HepG2 (cell line): ENCODE measurements at regions not wholly inside any gene's neighbourhood (a gene's known extent, or its start where the extent isn't known, plus 50 kb on each side); places are given as distances from the start of the nearest gene placed in this dataset.

ENCODE experiments used
- ATAC-seq: fragments of 200-7000 bp; cut with Tn5 transposase; 3 replicates; pipeline ENCODE4 v1.9.1; 2020; ENCODE audit warnings: mild to moderate bottlenecking, moderate library complexity
- BruUV-seq: library from RNA; stranded (reverse); fragments of 400-500 nt; replicated peaks from 2 replicates; lab custom pipeline; 2021; lab: Mats Ljungman, UMichigan
- CTCF ChIA-PET: fragments of 300-600 bp; formaldehyde crosslinking; extraction: SDS; loops from one replicate; lab custom pipeline; 2021; ENCODE audit warnings: low total read pairs, inconsistent platforms, low intra/inter-chr PET ratio; lab: Yijun Ruan, JAX
- POLR2A ChIA-PET: fragments of 350-600 bp; sonication (Branson Sonifier 250); formaldehyde crosslinking; loops from one replicate; lab custom pipeline; 2020; ENCODE audit warnings: antibody characterized with exemption, inconsistent platforms; lab: Yijun Ruan, JAX
- DNase-seq: peaks from one replicate; pipeline ENCODE4 v3.0.0-alpha.2; 2015; ENCODE audit warnings: low spot score
- FAIRE-seq: peaks from 3 replicates; lab custom pipeline; 2011; peaks lifted over from hg19 to GRCh38; lab: Jason Lieb, UNC
- H2AFZ ChIP-seq: one replicate; pipeline ENCODE4 v1.6.1; 2011; ENCODE audit warnings: low read length, inconsistent platforms
- H3K27ac ChIP-seq: fragments of 300-600 bp; 3 replicates; pipeline ENCODE4 v1.8.0; 2011; ENCODE audit warnings: mixed run types, mild to moderate bottlenecking, mixed read lengths, low read length, inconsistent platforms; ENCODE audit not compliant: insufficient read depth; ENCODE audit errors: extremely low read length
- H3K27me3 ChIP-seq, 2 experiments: fragments of 200-600 bp in 1 of 2; 2 replicates in 1 of 2; 3 replicates in 1 of 2; pipeline versions ENCODE4 v1.6.0 to v1.8.0; 2011; ENCODE audit warnings: low read length in 2 of 2, mild to moderate bottlenecking in 2 of 2, moderate library complexity in 2 of 2, inconsistent platforms in 1 of 2; ENCODE audit not compliant: insufficient read depth in 2 of 2, control insufficient read depth in 1 of 2
- H3K36me3 ChIP-seq, 2 experiments: fragments of 200-600 bp in 1 of 2; replicated peaks in 1 of 2; 2 replicates in 1 of 2; 3 replicates in 1 of 2; pipeline versions ENCODE4 v1.5.1 to v1.8.0; 2011; ENCODE audit warnings: low read length in 2 of 2, inconsistent platforms in 1 of 2; ENCODE audit not compliant: insufficient read depth in 2 of 2, control insufficient read depth in 1 of 2
- H3K4me1 ChIP-seq: 2 replicates; pipeline ENCODE4 v1.5.1; 2012; ENCODE audit warnings: low read length, inconsistent platforms; ENCODE audit not compliant: insufficient read depth
- H3K4me2 ChIP-seq: 2 replicates; pipeline ENCODE4 v1.6.0; 2011; ENCODE audit warnings: low read depth, low read length, inconsistent platforms
- H3K4me3 ChIP-seq, 3 experiments: fragments of 200-600 bp in 1 of 3; sonication (generic), shearing (Covaris generic) in 1 of 3; replicated peaks in 1 of 3; 2 replicates each; pipeline ENCODE4 v1.5.1; 2011 to 2016; ENCODE audit warnings: low read length in 3 of 3, inconsistent platforms in 2 of 3, low read depth in 2 of 3, mild to moderate bottlenecking in 2 of 3, control low read depth in 1 of 3, mixed read lengths in 1 of 3; ENCODE audit not compliant: insufficient read depth in 1 of 3
- H3K79me2 ChIP-seq: one replicate; pipeline ENCODE4 v1.6.1; 2011; ENCODE audit warnings: low read length, inconsistent platforms; ENCODE audit not compliant: insufficient read depth
- H3K9ac ChIP-seq: 2 replicates; pipeline ENCODE4 v1.6.0; 2011; ENCODE audit warnings: mild to moderate bottlenecking, low read depth, low read length, inconsistent platforms; ENCODE audit not compliant: insufficient read depth
- H3K9me3 ChIP-seq: 2 replicates; pipeline ENCODE4 v1.5.1; 2012; ENCODE audit warnings: mild to moderate bottlenecking, low read length
- H4K20me1 ChIP-seq: 2 replicates; pipeline ENCODE4 v1.6.0; 2011; ENCODE audit warnings: inconsistent platforms, mild to moderate bottlenecking, low read length, moderate library complexity; ENCODE audit not compliant: insufficient read depth
- KLF12 ChIP-seq: sonication (generic); formaldehyde crosslinking; IDR thresholded peaks from 2 replicates; pipeline ENCODE4 v1.4.0; 2020; ENCODE audit warnings: missing genetic modification reagents, borderline replicate concordance
- KMT2A ChIP-seq: sonication (generic); formaldehyde crosslinking; IDR thresholded peaks from 2 replicates; pipeline ENCODE4 v1.4.0; 2020; ENCODE audit warnings: missing genetic modification reagents
- NFATC3 ChIP-seq: sonication (generic); formaldehyde crosslinking; IDR thresholded peaks from 2 replicates; pipeline ENCODE4 v1.5.1; 2020; ENCODE audit warnings: mild to moderate bottlenecking, missing genetic modification reagents
- NFKB2 ChIP-seq: sonication (generic); formaldehyde crosslinking; IDR thresholded peaks from 2 replicates; pipeline ENCODE4 v1.4.0; 2020; ENCODE audit warnings: missing genetic modification reagents, borderline replicate concordance
- RFX3 ChIP-seq: IDR thresholded peaks from 2 replicates; pipeline ENCODE4 v1.6.1; 2016; ENCODE audit warnings: missing biosample characterization, missing genetic modification reagents
- SALL1 ChIP-seq: sonication (generic); formaldehyde crosslinking; IDR thresholded peaks from 2 replicates; pipeline ENCODE4 v1.8.0; 2022; ENCODE audit warnings: mild to moderate bottlenecking, missing genetic modification reagents
- ZC3H13 ChIP-seq: sonication (generic); formaldehyde crosslinking; IDR thresholded peaks from 2 replicates; pipeline ENCODE4 v1.8.1; 2023; ENCODE audit warnings: mild to moderate bottlenecking, missing genetic modification reagents, moderate library complexity
- ZNF256 ChIP-seq: sonication (generic); formaldehyde crosslinking; conservative IDR thresholded peaks from 2 replicates; pipeline ENCODE4 v1.4.0; 2020; ENCODE audit warnings: missing genetic modification reagents
- ZNF563 ChIP-seq: sonication (generic); formaldehyde crosslinking; IDR thresholded peaks from 2 replicates; pipeline ENCODE4 v1.8.0; 2022; ENCODE audit warnings: mild to moderate bottlenecking, moderate library complexity, missing genetic modification reagents
- ZNF614 ChIP-seq: IDR thresholded peaks from 2 replicates; pipeline ENCODE4 v1.6.1; 2018; ENCODE audit warnings: missing biosample characterization, missing genetic modification reagents, inconsistent platforms, borderline replicate concordance
- WGBS: methylation state at CpG from one replicate; pipeline ENCODE4 v1.1.6; 2017; ENCODE audit warnings: low lambda C conversion rate; 5-methylcytosine and 5-hydroxymethylcytosine counted together
- in situ Hi-C: cut with HindIII; loops from 2 replicates; pipeline ENCODE4 v1.10.0; 2017; ENCODE audit warnings: low pct_unique_long_range_greater_than_20kb; ENCODE audit not compliant: extremely low pct_ligation_motif_present
- intact Hi-C: fragments of 100-400 bp; cut with micrococcal nuclease; formaldehyde crosslinking; loops from one replicate; pipeline ENCODE4 v1.10.0; 2022; ENCODE audit not compliant: unreplicated experiment
- TF ChIP-seq, protein P1 (sequence below): sonication (generic); formaldehyde crosslinking; IDR thresholded peaks from 2 replicates; pipeline ENCODE4 v1.4.0; 2020; ENCODE audit warnings: missing genetic modification reagents
- TF ChIP-seq, protein P2 (sequence below): sonication (generic); formaldehyde crosslinking; IDR thresholded peaks from 2 replicates; pipeline ENCODE4 v1.4.0; 2020; ENCODE audit warnings: missing genetic modification reagents, mild to moderate bottlenecking, borderline replicate concordance
- TF ChIP-seq, protein P3 (sequence below): sonication (generic); formaldehyde crosslinking; IDR thresholded peaks from 2 replicates; pipeline ENCODE4 v1.5.0; 2020; ENCODE audit warnings: mild to moderate bottlenecking, missing genetic modification reagents

DNA sequence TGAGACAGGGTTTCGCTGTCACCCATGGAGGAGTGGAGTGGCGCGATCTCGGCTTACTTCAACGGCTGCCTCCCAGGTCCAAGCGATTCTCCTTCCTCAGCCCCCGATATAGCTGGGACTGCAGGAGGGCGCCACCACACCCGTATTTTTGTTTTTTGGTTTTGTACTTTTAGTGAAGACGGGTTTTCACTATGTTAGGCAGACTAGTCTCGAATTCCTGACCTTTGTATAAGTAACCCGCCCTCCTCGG lies 115.4 kb upstream of the BTN3A2 start:
- Histone ChIP-seq H3K4me3 (peak overlapping the region; percentile 55 to 80 (median 60)), H3K79me2 (no peaks in the 10 kb centered on the region), H3K27me3 (peaks cover 2 to 37% of the 10 kb centered on the region in 2 experiments; a peak in 3 of 5 replicates), H3K9me3 (no peaks in the 10 kb centered on the region), H2AFZ (peak overlapping the region; percentile 74), H3K27ac (peak overlapping the region; percentile 52), H3K9ac (peak overlapping the region; percentile 54), H4K20me1 (no peaks in the 10 kb centered on the region), H3K4me2 (peak overlapping the region; percentile 97), H3K36me3 (no peaks in the 10 kb centered on the region)
- WGBS, result 19% methylated on average over 13 of the region's 13 CpGs
- BruUV-seq, result no TSS peak
- intact Hi-C loops (no loop called here), in situ Hi-C loops (no loop called here)
- ChIA-PET POLR2A (interaction anchor here (1.0 to 2.5 kb wide), 9 partner anchors 10 to 91 kb away, joined by 3 to 20 read pairs (median 8); a partner anchor contains a TSS), CTCF (no interaction called here)
- DNase-seq, result no peak
- no peak for FAIRE-seq
- 0 out of 2 replicates have a peak, but pooled peaks have one; percentile 3 for TF ChIP-seq KMT2A (CRISPR knock-in tag)
- TF ChIP-seq, protein P1, sequence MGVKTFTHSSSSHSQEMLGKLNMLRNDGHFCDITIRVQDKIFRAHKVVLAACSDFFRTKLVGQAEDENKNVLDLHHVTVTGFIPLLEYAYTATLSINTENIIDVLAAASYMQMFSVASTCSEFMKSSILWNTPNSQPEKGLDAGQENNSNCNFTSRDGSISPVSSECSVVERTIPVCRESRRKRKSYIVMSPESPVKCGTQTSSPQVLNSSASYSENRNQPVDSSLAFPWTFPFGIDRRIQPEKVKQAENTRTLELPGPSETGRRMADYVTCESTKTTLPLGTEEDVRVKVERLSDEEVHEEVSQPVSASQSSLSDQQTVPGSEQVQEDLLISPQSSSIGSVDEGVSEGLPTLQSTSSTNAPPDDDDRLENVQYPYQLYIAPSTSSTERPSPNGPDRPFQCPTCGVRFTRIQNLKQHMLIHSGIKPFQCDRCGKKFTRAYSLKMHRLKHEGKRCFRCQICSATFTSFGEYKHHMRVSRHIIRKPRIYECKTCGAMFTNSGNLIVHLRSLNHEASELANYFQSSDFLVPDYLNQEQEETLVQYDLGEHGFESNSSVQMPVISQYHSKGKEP, result no peak
- TF ChIP-seq, protein P2, sequence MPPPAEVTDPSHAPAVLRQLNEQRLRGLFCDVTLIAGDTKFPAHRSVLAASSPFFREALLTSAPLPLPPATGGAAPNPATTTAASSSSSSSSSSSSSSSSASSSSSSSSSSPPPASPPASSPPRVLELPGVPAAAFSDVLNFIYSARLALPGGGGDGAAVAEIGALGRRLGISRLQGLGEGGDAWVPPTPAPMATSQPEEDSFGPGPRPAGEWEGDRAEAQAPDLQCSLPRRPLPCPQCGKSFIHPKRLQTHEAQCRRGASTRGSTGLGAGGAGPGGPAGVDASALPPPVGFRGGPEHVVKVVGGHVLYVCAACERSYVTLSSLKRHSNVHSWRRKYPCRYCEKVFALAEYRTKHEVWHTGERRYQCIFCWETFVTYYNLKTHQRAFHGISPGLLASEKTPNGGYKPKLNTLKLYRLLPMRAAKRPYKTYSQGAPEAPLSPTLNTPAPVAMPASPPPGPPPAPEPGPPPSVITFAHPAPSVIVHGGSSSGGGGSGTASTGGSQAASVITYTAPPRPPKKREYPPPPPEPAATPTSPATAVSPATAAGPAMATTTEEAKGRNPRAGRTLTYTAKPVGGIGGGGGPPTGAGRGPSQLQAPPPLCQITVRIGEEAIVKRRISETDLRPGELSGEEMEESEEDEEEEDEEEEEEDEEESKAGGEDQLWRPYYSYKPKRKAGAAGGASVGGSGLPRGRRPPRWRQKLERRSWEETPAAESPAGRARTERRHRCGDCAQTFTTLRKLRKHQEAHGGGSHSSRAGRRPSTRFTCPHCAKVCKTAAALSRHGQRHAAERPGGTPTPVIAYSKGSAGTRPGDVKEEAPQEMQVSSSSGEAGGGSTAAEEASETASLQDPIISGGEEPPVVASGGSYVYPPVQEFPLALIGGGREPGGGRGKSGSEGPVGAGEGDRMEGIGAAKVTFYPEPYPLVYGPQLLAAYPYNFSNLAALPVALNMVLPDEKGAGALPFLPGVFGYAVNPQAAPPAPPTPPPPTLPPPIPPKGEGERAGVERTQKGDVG (CRISPR knock-in tag), result no peak
- TF ChIP-seq NFKB2 (CRISPR knock-in tag), result 0 out of 2 replicates have a peak, but pooled peaks have one; percentile 2
- TF ChIP-seq RFX3 (CRISPR knock-in tag), result no peak
- TF ChIP-seq ZNF614 (CRISPR knock-in tag), result 0 out of 2 replicates have a peak, but pooled peaks have one; percentile 7
- TF ChIP-seq ZNF256 (CRISPR knock-in tag), result no peak
- no peak for TF ChIP-seq SALL1 (CRISPR knock-in tag)
- TF ChIP-seq NFATC3 (CRISPR knock-in tag), result no peak
- TF ChIP-seq KLF12, result peak; percentile 69; the same call in 1 of the 2 replicates
- TF ChIP-seq ZC3H13 (CRISPR knock-in tag), result 0 out of 2 replicates have a peak, but pooled peaks have one; percentile 12
- TF ChIP-seq ZNF563 (CRISPR knock-in tag), result peak; percentile 39; the same call in 1 of the 2 replicates
- TF ChIP-seq, protein P3, sequence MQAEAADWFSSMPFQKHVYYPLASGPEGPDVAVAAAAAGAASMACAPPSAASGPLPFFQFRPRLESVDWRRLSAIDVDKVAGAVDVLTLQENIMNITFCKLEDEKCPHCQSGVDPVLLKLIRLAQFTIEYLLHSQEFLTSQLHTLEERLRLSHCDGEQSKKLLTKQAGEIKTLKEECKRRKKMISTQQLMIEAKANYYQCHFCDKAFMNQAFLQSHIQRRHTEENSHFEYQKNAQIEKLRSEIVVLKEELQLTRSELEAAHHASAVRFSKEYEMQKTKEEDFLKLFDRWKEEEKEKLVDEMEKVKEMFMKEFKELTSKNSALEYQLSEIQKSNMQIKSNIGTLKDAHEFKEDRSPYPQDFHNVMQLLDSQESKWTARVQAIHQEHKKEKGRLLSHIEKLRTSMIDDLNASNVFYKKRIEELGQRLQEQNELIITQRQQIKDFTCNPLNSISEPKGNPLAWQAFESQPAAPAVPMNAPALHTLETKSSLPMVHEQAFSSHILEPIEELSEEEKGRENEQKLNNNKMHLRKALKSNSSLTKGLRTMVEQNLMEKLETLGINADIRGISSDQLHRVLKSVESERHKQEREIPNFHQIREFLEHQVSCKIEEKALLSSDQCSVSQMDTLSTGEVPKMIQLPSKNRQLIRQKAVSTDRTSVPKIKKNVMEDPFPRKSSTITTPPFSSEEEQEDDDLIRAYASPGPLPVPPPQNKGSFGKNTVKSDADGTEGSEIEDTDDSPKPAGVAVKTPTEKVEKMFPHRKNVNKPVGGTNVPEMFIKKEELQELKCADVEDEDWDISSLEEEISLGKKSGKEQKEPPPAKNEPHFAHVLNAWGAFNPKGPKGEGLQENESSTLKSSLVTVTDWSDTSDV, result no peak
- TF ChIP-seq, all 625 proteins: peak for 6
- peaks cover 40% of the 10 kb centered on the region for H3K4me1 ChIP-seq
- ATAC-seq, result peak; percentile 62
